ENCODE measurements at regions not wholly inside any gene's neighbourhood (a gene's known extent, or its start where the extent isn't known, plus 50 kb on each side); places are given as distances from the start of the nearest gene placed in this dataset.

DNA sequence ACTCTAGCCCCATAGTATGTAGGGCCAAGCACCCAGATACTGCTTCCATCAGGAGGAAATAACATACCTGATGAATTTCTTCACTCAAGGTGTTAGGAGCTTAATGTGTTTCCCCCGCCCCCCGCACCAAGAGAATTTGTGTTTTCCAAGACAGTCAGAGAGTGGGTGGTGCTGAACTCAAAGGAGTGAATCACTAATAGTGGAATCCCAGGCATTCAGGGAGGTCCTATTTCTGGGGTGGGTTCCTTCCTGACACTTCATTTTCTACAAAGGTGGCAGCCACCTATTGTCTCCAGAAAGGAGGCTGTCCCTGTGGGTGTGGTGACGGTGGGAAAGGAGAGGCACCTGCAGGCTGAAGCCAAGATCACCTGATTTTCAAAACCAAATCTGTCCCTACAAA, 50.8 kb upstream of the ELF5 start:
- no peaks in the 10 kb centered on the region for H3K4me1 ChIP-seq
- H3K4me3 ChIP-seq: no peak overlapping the region
- H3K27me3 ChIP-seq: peaks cover 15% of the 10 kb centered on the region
- no peaks in the 10 kb centered on the region for H3K36me3 ChIP-seq
- no peaks in the 10 kb centered on the region for H3K9me3 ChIP-seq
- no peak for TF ChIP-seq EP300 (IDR thresholded peaks at IDR 0.05)
- no peak for TF ChIP-seq POLR2A (IDR thresholded peaks at IDR 0.05)
- TF ChIP-seq, protein P1, sequence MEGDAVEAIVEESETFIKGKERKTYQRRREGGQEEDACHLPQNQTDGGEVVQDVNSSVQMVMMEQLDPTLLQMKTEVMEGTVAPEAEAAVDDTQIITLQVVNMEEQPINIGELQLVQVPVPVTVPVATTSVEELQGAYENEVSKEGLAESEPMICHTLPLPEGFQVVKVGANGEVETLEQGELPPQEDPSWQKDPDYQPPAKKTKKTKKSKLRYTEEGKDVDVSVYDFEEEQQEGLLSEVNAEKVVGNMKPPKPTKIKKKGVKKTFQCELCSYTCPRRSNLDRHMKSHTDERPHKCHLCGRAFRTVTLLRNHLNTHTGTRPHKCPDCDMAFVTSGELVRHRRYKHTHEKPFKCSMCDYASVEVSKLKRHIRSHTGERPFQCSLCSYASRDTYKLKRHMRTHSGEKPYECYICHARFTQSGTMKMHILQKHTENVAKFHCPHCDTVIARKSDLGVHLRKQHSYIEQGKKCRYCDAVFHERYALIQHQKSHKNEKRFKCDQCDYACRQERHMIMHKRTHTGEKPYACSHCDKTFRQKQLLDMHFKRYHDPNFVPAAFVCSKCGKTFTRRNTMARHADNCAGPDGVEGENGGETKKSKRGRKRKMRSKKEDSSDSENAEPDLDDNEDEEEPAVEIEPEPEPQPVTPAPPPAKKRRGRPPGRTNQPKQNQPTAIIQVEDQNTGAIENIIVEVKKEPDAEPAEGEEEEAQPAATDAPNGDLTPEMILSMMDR (IDR thresholded peaks at IDR 0.05): no peak
- no peak for TF ChIP-seq POLR2AphosphoS5 (IDR thresholded peaks at IDR 0.05)
- no peak for ATAC-seq
- H3K27ac ChIP-seq: no peak overlapping the region
- WGBS, 2 donors (ENCODE audit: low coverage in 1 of 2): 43 to 76% methylated on average over 1 to 2 of the region's 3 CpGs

DNA sequence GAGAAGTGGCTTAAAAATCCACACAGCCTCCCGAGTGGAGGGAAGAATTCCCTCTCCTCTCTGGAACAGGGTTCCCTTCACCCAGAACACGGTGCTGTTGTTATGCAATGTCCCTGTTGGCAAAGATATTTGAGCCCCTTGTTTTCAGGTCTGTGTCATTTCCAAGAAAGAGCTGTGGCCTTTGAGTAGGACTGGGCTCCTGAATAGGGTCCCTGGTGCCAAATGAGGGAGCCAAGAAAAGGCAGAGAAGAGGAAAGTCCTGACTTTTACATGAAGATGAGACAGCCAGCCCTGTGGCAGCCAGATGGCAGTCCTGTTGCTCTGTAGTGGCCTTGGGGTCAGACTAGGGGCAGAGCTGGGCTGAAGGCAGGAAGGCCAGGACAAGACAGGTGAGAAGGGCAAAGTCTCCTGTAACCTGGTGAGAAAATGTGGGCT, 51.2 kb upstream of the ELF5 start:
- no peak for ATAC-seq
- TF ChIP-seq, protein P1 (IDR thresholded peaks at IDR 0.05): no peak
- TF ChIP-seq POLR2AphosphoS5 (IDR thresholded peaks at IDR 0.05): peak; percentile 29
- peaks cover 15% of the 10 kb centered on the region for H3K27me3 ChIP-seq

DNA sequence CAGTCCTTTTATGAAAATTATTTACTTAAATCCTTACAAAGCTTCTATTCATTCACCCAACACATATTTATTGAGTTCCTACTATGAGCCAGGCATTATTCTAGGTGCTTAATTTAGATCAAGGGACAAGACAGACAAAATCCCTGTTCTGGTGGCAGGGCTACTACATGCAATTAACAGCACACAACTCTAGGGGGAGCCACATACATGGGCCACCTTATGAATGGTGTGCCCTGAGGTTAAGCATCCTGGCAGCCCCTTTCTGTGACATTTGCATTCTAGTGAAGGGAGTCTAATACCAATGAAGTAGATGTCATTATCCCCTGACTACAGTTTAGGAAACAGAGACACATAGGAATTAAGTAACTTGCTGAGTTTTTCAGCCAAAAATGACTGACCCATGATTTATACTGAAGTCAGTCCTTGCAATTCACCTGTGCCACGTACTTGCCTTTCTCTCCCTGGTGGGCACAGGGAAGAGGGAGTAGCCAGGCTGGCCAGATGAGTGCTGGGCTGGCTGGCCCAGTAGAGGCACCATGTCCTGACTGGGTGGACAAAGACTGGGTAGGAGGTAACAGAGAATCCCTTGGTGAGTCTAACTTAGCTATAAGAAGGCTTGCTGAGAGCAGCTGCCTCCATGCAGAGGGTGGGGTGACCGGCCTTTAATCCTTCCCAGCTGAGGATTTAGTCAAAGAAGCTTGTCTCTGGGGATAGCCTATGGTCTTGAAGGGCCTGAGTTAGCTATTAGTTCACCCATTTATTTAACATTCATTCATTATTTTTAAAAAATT, 52.0 kb upstream of the ELF5 start:
- 69 to 73% methylated on average over 1 to 2 of the region's 2 CpGs for WGBS, 2 donors (ENCODE audit: low coverage in 1 of 2)
- Histone ChIP-seq H3K4me3 (no peak overlapping the region), H3K9me3 (no peaks in the 10 kb centered on the region), H3K4me1 (no peaks in the 10 kb centered on the region), H3K27me3 (peaks cover 17% of the 10 kb centered on the region), H3K36me3 (no peaks in the 10 kb centered on the region), H3K27ac (no peak overlapping the region)
- no peak for ATAC-seq
- TF ChIP-seq, protein P1 (IDR thresholded peaks at IDR 0.05): no peak
- no peak for TF ChIP-seq POLR2AphosphoS5 (IDR thresholded peaks at IDR 0.05)
- TF ChIP-seq POLR2A (IDR thresholded peaks at IDR 0.05): no peak
- TF ChIP-seq EP300 (IDR thresholded peaks at IDR 0.05): no peak

More for the DNA sequence above, 51.2 kb upstream of the ELF5 start:
- Histone ChIP-seq H3K4me1 (no peaks in the 10 kb centered on the region), H3K4me3 (no peak overlapping the region), H3K9me3 (no peaks in the 10 kb centered on the region), H3K27ac (no peak overlapping the region), H3K36me3 (no peaks in the 10 kb centered on the region)
- WGBS, 2 donors (ENCODE audit: low coverage in 1 of 2): 19 to 25% methylated on average over 2 of the region's 2 CpGs

DNA sequence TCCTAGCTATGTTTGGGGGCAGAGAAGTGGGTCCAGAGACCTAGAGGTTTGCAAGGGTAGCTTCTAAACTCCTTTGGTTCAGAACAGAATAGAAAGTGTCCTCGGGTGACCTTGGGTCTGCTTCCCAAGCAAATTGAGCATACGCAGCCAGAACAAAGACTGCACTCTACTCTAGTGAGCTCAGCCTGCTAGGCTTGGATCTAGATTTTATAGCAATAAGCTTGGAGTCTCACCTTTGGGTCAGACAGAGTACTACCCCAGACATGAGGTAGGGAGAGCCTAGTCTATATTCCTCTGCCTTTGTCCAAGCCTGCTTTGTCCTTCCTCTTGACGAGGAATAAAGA, 52.6 kb upstream of the ELF5 start:
- H3K36me3 ChIP-seq: no peaks in the 10 kb centered on the region
- H3K4me1 ChIP-seq: no peaks in the 10 kb centered on the region
- H3K27me3 ChIP-seq: peaks cover 17% of the 10 kb centered on the region
- H3K4me3 ChIP-seq: no peak overlapping the region
- TF ChIP-seq POLR2AphosphoS5 (IDR thresholded peaks at IDR 0.05): no peak
- TF ChIP-seq, protein P1 (IDR thresholded peaks at IDR 0.05): no peak
- no peak for TF ChIP-seq EP300 (IDR thresholded peaks at IDR 0.05)
- no peak for TF ChIP-seq POLR2A (IDR thresholded peaks at IDR 0.05)
- no peak overlapping the region for H3K27ac ChIP-seq
- WGBS, 2 donors (ENCODE audit: low coverage in 1 of 2): 67 to 69% methylated on average over 2 to 3 of the region's 3 CpGs
- ATAC-seq: no peak
- no peaks in the 10 kb centered on the region for H3K9me3 ChIP-seq

DNA sequence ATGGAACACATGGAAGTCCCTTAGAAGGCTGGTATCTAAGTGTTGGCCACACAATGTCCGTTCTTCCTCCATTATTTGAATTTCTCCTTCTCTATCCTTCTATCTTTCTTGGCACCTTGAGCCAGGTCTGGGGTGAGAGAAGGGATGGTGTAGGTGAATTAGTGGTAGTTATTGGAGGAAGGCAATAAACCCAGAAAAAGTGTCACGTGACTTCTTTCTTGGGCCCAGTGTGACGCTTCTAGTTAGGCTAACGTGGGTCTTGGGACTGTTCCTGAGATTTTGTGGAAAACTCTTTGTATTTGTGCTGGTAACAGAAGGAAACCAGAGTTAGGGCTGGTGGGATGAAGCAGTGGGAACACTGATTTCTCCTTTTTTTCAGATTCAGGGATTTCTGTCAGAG, 53.1 kb upstream of the ELF5 start:
- H3K4me3 ChIP-seq: no peak overlapping the region
- no peak overlapping the region for H3K27ac ChIP-seq
- ATAC-seq: no peak
- H3K27me3 ChIP-seq: peaks cover 19% of the 10 kb centered on the region
- TF ChIP-seq EP300 (IDR thresholded peaks at IDR 0.05): no peak
- no peak for TF ChIP-seq POLR2AphosphoS5 (IDR thresholded peaks at IDR 0.05)
- TF ChIP-seq, protein P1 (IDR thresholded peaks at IDR 0.05): no peak
- TF ChIP-seq POLR2A (IDR thresholded peaks at IDR 0.05): no peak
- no peaks in the 10 kb centered on the region for H3K36me3 ChIP-seq
- H3K9me3 ChIP-seq: no peaks in the 10 kb centered on the region
- 80 to 90% methylated on average over 1 to 4 of the region's 4 CpGs for WGBS, 2 donors (ENCODE audit: low coverage in 1 of 2)
- H3K4me1 ChIP-seq: no peaks in the 10 kb centered on the region

All from gastroesophageal sphincter (tissue), 4 donors.